ENCODE measurements at regions not wholly inside any gene's neighbourhood (a gene's known extent, or its start where the extent isn't known, plus 50 kb on each side); places are given as distances from the start of the nearest gene placed in this dataset.

- no peak for TF ChIP-seq POLR2A (IDR thresholded peaks at IDR 0.05; ENCODE audit: low read depth, low read length)
- TF ChIP-seq CTCF (IDR thresholded peaks at IDR 0.05; ENCODE audit: extremely low read depth in 1 of 2, insufficient read depth in 1 of 2, low read depth in 1 of 2, low read length in 2 of 2) = no peak
Measured at GRCh38 chr2:349390-349789, 61.5 kb upstream of the ALKAL2 start.

Measured in endothelial cell of umbilical vein (primary cell).